ENCODE measurements at regions not wholly inside any gene's neighbourhood (a gene's known extent, or its start where the extent isn't known, plus 50 kb on each side); places are given as distances from the start of the nearest gene placed in this dataset.

GRCh38 chr12:45560689-45561088, 168.8 kb upstream of the ARID2 start (continued):
- TF ChIP-seq SMARCB1 (IDR thresholded peaks at IDR 0.05; ENCODE audit: insufficient read length, low read depth) (no peak), NCOA1 (IDR thresholded peaks at IDR 0.05; ENCODE audit: low read depth) (no peak), GATAD2B (IDR thresholded peaks at IDR 0.05; ENCODE audit: borderline replicate concordance) (no peak), TSC22D4 (tag; IDR thresholded peaks at IDR 0.05) (no peak), ZFP36 (IDR thresholded peaks at IDR 0.05; ENCODE audit: low read depth, low read length, partially characterized antibody) (no peak), BCL6 (CRISPR knock-in tag; IDR thresholded peaks at IDR 0.05) (no peak), C11orf30 (IDR thresholded peaks at IDR 0.05; ENCODE audit: low read depth) (no peak)

GRCh38 chr12:45561488-45561887, 168.0 kb upstream of the ARID2 start:
- H3K4me2 ChIP-seq (ENCODE audit: insufficient read depth, low read length): no peak overlapping the region
- intact Hi-C loops (cut with micrococcal nuclease) (no loop called here), in situ Hi-C loops (cut with MboI) (no loop called here)
- POLR2A ChIA-PET: interaction anchor here (0.7 to 1.4 kb wide), 2 partner anchors 10 to 11 kb away, joined by 3 read pairs; no protein-coding TSS in a partner anchor
- H2AFZ ChIP-seq (ENCODE audit: low read depth, low read length): no peak overlapping the region
- no peak overlapping the region for H3K4me3 ChIP-seq
- no TSS peak for BruUV-seq (replicated peaks)
- no peak for TF ChIP-seq GMEB1 (CRISPR knock-in tag; IDR thresholded peaks at IDR 0.05)
- TF ChIP-seq ETV1 (tag; conservative IDR thresholded peaks at IDR 0.05; ENCODE audit: low read depth): no peak
- TF ChIP-seq STAT5A (IDR thresholded peaks at IDR 0.05; ENCODE audit: borderline replicate concordance, low read length): no peak
- TF ChIP-seq EP300 (IDR thresholded peaks at IDR 0.05; ENCODE audit: low read length): no peak
- TF ChIP-seq HES1 (IDR thresholded peaks at IDR 0.05; ENCODE audit: low read depth): no peak
- no peak for TF ChIP-seq FOS (IDR thresholded peaks at IDR 0.05; ENCODE audit: extremely low read depth, insufficient read length)
- TF ChIP-seq RBM17 (IDR thresholded peaks at IDR 0.05; ENCODE audit: borderline replicate concordance, low read depth, low read length): no peak
- ATAC-seq: no peak
- H3K4me1 ChIP-seq (replicated peaks in 1 of 2; ENCODE audit: control insufficient read depth in 2 of 2, insufficient read depth in 2 of 2, low read length in 2 of 2): no peaks in the 10 kb centered on the region
- no peaks in the 10 kb centered on the region for H4K20me1 ChIP-seq (replicated peaks; ENCODE audit: control insufficient read depth, insufficient read depth, low read length)
- no peaks in the 10 kb centered on the region for H3K79me2 ChIP-seq (ENCODE audit: control insufficient read depth, insufficient read depth, low read length)
- no peaks in the 10 kb centered on the region for H3K9me1 ChIP-seq (ENCODE audit: control insufficient read depth, insufficient read depth, low read length)
- no peak overlapping the region for H3K9ac ChIP-seq (ENCODE audit: insufficient read depth in 1 of 2, low read depth in 2 of 2, low read length in 2 of 2)
- no peaks in the 10 kb centered on the region for H3K36me3 ChIP-seq (ENCODE audit: control insufficient read depth, insufficient read depth, low read length)
- CTCF ChIA-PET (ENCODE audit: low intra/inter-chr PET ratio): no interaction called here
- H3K27ac ChIP-seq (ENCODE audit: extremely low read depth, low read depth, low read length): no peak overlapping the region
- DNase-seq (ENCODE audit: extremely low read depth in 1 of 4, low spot score in 3 of 4): no peak
- WGBS (ENCODE audit: insufficient coverage, low coverage, missing lambda C conversion rate): 0% methylated on average over 3 of the region's 4 CpGs
- H3K9me3 ChIP-seq (replicated peaks; ENCODE audit: control insufficient read depth, insufficient read depth, low read depth, low read length): no peaks in the 10 kb centered on the region
- FAIRE-seq: no peak
- H3K27me3 ChIP-seq (ENCODE audit: control insufficient read depth in 2 of 2, insufficient read depth in 2 of 2, low read length in 2 of 2): no peaks in the 10 kb centered on the region

Measured in K562 (cell line).